NCI-H1092 (cell line): ENCODE measurements at regions not wholly inside any gene's neighbourhood (a gene's known extent, or its start where the extent isn't known, plus 50 kb on each side); places are given as distances from the start of the nearest gene placed in this dataset.

Experiments
- DNase-seq: peaks from one replicate; lab custom pipeline; 2025; lab: John Stamatoyannopoulos, UW

GRCh38 chr13:84443463-84443862, 561.2 kb upstream of the SLITRK1 start:
- DNase-seq, result no peak

GRCh38 chr13:84439108-84439507, 556.8 kb upstream of the SLITRK1 start:
- no peak for DNase-seq

- DNase-seq, result no peak
These were observed 550.8 kb upstream of the SLITRK1 start for GRCh38 chr13:84433024-84433423.

- DNase-seq, result no peak
These were observed 549.4 kb upstream of the SLITRK1 start for GRCh38 chr13:84431646-84432045.

GRCh38 chr13:84430446-84430845, 548.2 kb upstream of the SLITRK1 start:
- DNase-seq, result no peak

- DNase-seq, result no peak
These were observed 547.7 kb upstream of the SLITRK1 start for GRCh38 chr13:84430015-84430414.

GRCh38 chr13:84418041-84418440, 535.8 kb upstream of the SLITRK1 start:
- no peak for DNase-seq

GRCh38 chr13:84417416-84417815, 535.1 kb upstream of the SLITRK1 start:
- no peak for DNase-seq

GRCh38 chr13:84413016-84413415, 530.7 kb upstream of the SLITRK1 start:
- no peak for DNase-seq

GRCh38 chr13:84405286-84405685, 523.0 kb upstream of the SLITRK1 start:
- no peak for DNase-seq

- DNase-seq, result no peak
These were observed 518.4 kb upstream of the SLITRK1 start for GRCh38 chr13:84400706-84401105.

- DNase-seq, result no peak
These were observed 517.2 kb upstream of the SLITRK1 start for GRCh38 chr13:84399320-84400085.

GRCh38 chr13:84393981-84394625, 511.8 kb upstream of the SLITRK1 start:
- DNase-seq, result no peak

GRCh38 chr13:84380866-84381265, 498.6 kb upstream of the SLITRK1 start:
- DNase-seq, result no peak

GRCh38 chr13:84377106-84377505, 494.8 kb upstream of the SLITRK1 start:
- no peak for DNase-seq

GRCh38 chr13:84366506-84366905, 484.2 kb upstream of the SLITRK1 start:
- no peak for DNase-seq

GRCh38 chr13:84362777-84363176, 480.5 kb upstream of the SLITRK1 start:
- no peak for DNase-seq

GRCh38 chr13:84360822-84361221, 478.5 kb upstream of the SLITRK1 start:
- no peak for DNase-seq

- DNase-seq, result no peak
These were observed 476.3 kb upstream of the SLITRK1 start for GRCh38 chr13:84358601-84359000.

- DNase-seq, result no peak
These were observed 470.7 kb upstream of the SLITRK1 start for GRCh38 chr13:84352946-84353345.

GRCh38 chr13:84339456-84339855, 457.2 kb upstream of the SLITRK1 start:
- no peak for DNase-seq

- DNase-seq, result no peak
These were observed 450.1 kb upstream of the SLITRK1 start for GRCh38 chr13:84332346-84332745.

- no peak for DNase-seq
These were observed 433.3 kb upstream of the SLITRK1 start for GRCh38 chr13:84315527-84315926.

- no peak for DNase-seq
These were observed 420.8 kb upstream of the SLITRK1 start for GRCh38 chr13:84303035-84303434.
